Stimulated activated CD4-positive, alpha-beta T cell treated with anti-CD3 and anti-CD28 coated beads, Interleukin-1b, Interleukin-23, amount 100 ng/mL, for 48 hours (primary cell): ENCODE measurements at regions not wholly inside any gene's neighbourhood (a gene's known extent, or its start where the extent isn't known, plus 50 kb on each side); places are given as distances from the start of the nearest gene placed in this dataset.

Source experiments
- DNase-seq: peaks from one replicate; pipeline ENCODE4 v3.0.0-alpha.2; 2020

DNA sequence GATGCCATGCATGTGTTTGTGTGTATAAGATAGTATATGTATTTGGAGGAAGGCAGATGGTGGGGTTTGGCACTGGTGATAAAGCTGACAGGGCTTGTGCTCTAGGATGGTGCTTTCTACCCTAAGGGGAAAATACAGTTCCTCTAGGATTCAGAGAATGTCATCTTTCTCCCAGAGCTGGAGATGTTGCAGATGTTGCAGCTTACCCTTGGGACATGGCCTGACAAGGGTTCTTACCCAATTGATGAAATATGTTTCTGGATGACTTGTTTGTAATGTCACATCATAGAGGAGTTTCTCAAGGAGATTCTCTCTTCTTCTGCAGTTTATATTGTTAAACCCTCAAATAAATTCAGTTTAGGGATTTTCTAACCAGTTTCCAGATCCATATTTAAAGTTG is 52.5 kb upstream of the PITX2 start:
- no peak for DNase-seq

DNA sequence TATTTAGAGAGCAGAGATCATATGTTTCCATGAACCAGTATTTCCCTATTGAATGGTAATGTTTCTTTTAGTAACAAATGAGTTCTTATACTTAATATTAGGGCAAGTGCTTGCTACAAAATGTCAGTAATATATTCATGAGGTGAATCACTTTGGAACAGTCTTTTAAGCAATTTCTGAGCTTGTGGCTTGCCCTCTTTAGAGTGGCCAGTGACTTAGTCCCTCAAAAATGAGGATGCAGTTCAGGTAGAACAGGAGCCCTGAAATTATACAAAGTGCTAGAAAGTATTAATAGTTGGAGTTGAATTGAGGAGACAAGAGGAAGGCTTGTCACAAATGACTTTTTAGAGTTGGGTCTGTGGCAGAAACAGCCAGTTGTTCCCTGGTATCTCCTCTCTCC is 53.4 kb upstream of the PITX2 start:
- no peak for DNase-seq

GRCh38 chr4:110678517-110679227 is 55.8 kb upstream of the PITX2 start:
- DNase-seq: no peak

DNA sequence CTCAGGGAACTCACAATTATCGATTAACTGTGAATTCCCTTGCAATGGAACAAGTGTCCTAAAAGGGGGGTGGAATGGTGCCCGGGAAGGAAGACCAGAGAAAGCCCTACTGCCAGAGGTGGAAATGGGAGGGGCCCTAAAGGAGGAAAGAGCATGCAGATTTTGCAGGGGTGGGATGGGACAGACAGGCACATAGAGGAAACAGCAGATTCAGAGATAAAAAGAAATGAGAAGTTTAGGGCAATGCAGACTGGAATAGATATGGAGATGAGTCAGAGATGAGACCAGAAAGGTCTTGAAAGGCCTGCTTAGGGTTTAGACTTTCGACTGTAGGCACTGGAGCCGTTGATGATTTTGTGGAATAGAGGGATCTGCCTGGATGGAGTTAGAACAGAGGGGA is 57.4 kb upstream of the PITX2 start:
- no peak for DNase-seq

DNA sequence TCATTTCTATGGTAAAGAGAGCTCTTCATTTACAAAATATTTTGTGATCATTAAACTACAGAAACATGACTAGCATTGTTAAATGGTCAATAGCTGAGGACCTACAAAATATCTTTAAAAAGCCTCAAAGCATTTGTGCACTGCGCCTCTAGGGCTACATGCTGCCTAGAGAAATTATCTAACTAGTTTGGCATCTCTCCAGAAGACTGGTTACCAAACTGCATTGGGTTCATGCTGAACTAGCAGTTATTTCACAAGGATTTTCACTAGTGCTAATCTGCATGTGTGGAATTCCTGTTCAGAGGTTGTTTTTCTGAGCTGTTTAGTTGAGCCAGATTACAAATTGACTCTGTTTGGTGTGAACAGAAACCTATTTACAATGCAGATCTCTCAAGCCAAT is 58.5 kb upstream of the PITX2 start:
- DNase-seq: no peak

DNA sequence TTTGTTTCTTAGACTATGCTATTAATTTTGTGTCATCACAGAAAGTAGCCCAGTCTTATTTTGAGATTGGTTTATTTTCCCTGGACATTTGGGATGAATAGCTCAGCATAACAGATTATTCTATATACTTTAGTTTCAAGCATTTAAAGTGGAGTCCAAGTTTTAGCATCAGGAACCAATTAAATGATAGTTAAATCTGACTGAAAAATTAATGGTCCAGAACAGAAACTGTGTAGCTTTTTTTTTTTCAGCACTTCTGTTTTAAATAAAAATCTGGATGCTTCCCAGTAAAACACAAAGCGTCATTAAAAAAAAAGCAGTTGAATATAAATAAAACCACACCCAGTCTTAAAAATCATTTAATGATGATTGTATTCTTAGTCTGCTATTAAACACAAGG is 59.4 kb upstream of the PITX2 start:
- DNase-seq: no peak

DNA sequence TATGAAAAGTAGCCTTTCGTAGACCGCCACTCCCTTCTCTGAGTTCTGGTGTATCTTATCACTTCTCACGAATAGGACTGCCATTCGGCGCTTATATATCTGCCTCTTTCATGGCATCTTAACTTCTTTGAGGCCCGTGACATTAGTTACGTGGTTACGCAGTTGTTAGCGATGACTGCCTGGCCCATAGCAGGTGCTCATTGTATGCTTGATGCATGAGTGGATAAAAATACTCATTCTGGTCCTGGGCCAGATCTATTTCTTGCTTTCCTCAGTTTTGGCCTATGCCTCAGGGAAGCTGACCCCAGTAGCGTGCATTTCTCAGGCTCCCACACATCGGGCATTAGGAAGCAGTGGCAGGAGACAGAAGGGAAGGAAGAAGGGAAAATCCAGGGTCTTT is 60.7 kb upstream of the PITX2 start:
- no peak for DNase-seq

GRCh38 chr4:110702326-110702725 is 79.4 kb upstream of the PITX2 start:
- DNase-seq: no peak

DNA sequence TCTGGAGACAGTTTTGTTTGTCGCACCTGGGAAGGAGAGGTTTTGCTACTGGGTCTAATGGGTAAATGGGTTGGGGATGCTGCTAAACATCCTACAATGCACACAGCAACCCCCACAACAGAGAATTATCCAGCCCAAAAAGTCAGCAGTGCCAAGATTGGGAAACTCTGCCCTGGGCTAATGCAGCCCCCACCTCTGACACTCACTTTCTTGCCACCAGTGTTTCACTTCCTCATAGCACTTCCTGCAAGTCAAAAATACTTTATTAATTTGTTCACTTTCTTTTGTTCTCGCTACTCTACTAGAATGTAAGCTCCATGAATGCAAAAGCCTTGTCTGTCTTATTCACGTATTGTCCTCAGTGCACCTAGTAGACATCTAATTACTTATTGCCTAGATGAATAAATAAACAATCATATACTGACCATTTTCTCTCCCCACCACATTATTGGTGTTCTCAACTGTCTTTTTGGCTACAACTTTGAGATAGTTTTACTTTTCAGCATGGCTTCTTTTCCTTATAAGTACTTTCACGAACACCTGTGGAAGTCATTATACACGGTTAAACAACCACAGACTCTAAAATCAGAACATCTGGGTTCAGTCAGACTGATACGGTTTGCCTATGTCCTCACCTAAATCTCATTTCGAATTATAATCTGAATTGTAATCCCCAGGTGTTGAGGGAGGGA is 82.0 kb upstream of the PITX2 start:
- DNase-seq: no peak

DNA sequence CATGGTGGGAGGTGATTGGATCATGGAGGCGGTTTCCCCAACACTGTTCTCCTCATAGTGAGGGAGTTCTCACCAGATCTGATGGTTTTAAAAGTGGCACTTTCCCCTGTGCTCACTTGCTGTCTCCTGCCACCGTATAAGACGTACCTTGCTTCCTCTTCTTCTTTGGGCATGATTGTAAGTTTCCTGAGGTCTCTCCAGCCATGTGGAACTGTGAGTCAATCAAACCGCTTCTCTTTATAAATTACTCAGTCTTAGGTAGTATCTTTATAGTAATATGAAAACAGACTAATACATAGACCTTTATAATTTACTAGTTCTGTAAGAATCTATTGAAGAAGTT is 82.5 kb upstream of the PITX2 start:
- DNase-seq: no peak

DNA sequence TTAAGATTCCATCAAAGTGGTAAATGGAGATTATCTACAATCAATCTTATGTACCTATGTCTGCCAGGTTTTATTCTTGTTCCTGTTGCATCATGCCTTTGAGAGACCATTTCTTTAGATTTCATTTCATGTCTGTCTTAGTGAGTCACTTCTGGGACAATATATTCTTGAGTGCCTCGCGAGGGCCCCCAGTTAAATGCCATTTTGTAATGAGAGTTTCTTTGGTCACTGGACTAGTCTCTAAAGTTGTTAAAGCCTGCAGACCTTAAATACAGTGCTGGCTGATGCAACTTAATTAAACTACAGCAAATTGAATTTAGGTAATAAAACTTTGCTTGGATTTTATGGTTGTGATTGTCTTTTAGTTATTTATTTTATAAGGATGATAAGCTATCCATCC is 87.2 kb upstream of the PITX2 start:
- DNase-seq: no peak

DNA sequence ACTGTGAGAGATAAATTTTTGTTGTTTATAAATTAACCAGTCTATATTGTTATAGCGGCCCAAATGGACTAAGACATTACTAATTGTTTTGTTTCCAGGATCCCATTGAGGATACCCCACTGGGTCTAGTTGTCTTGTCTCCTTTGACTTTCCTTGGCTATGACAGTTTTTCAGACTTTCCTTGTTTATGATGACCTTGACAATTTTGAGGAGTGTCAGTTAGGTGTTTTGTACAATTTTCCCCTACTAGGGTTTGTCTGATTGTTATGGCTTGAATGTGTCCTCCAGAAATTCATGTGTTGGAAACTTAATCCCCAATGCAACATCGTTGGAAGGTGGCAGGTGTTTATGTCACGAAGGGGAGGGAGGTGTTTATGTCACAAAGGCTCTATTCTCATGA is 89.6 kb upstream of the PITX2 start:
- no peak for DNase-seq

DNA sequence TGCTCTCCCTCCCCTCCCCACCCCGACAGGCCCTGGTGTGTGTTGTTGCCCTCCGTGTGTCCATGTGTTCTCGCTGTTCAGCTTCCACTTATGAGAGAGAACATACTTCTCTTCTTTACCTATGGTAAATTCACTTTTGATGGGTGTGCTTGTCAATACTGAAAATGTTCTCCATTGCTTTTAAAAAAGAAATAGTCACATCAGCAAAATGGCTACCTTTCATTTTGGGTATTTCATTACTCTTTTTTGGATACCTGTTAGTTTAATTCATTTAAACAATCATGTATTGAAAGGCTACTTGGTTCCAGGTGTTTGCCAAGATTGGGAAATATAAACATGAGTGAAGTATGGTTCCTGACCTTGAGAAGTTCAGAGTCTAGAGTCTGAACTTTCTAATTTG is 107.4 kb upstream of the PITX2 start:
- DNase-seq: no peak

DNA sequence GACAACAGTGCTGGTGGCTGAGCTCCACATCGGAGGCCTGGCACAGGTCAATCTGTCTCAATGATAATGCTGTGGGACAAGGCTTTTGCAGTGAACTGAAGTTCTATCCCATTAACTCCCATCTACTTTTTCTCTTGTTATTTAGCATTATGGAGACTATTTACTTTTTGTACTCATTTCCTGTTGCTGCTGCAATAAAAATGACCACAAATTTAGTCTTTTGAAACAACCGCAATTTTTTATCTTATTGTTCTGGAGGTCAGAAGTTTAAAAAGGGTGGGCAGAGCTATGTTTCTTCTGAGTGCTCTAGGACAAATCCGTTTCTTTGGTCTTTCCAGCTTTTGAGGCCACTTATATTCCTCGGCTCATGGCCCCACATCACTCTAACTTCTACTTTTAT is 111.0 kb upstream of the PITX2 start:
- no peak for DNase-seq

- DNase-seq: no peak
Observed at GRCh38 chr4:110735686-110736085, 112.8 kb upstream of the PITX2 start.

DNA sequence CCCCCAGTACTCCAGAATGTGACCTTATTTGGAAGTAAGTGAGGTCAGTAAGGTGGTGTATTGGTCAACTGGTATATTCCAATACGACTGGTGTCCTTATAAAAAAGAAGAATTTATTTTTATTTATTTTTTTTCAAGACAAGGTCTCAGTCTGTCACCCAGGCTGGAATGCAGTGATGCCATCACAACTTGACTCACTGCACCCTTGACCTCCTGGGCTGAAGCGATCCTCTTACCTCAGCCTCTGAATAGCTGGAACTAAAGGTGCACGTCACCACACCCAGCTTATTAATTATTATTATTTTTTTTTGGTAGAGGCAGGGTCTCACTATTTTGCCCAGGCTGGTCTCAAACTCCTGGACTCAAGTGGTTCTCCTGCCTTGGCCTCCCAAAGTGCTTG is 115.1 kb upstream of the PITX2 start:
- DNase-seq: no peak

DNA sequence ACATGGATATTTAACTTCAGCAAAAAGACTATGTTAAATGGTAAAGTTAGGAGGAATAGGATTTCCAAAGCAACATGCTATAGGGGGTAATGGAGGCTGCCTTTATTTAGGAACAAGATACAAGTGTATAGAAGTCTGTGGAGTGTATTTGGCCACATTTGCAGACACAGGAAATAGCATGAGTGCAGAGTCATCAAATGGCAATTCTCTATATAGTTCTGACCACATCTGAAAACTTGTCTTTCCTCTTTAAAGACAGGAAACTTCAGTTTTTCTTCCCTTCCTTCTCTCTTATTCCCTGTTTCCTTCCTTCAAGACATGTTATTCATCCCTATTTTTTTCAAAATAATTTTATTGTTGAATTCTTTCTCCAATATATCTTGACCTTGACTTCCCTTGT is 119.3 kb upstream of the PITX2 start:
- no peak for DNase-seq

DNA sequence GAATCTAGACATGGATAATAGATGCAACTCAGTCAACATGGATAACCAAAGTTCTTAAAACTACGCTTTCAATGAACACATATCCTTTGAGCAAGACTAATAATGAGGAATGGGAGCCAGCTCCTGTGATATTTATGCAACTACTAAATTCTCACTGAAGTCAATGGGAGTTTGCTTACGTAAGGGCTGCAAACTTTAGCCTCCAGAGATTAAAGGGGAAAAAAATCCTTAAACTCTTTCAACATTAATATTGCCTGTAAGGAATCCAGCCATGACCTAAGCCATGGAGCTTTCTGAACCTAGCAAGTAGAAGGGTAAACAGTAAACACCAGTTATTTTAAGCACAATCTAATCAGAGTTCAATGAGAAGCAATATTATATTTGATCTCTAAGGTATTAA is 125.2 kb upstream of the PITX2 start:
- DNase-seq: no peak

DNA sequence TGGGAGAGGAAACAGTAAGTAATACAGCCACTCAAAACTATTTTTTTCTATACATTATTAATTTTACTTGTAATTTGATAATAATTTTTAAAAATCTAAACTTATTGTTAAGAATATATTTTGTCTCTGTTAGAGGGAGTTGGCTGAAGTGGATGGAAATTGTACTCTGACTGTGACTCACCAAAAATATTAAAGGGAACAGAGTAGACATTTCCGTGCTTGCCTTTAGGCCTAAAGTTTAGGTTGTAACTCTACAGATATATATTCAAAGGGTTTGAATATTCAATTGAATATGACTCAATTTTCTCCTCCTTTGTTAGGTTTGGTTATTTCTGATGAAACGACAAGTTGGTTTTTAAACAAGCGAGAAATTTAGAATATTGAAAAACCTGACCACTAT is 128.3 kb upstream of the PITX2 start:
- no peak for DNase-seq

DNA sequence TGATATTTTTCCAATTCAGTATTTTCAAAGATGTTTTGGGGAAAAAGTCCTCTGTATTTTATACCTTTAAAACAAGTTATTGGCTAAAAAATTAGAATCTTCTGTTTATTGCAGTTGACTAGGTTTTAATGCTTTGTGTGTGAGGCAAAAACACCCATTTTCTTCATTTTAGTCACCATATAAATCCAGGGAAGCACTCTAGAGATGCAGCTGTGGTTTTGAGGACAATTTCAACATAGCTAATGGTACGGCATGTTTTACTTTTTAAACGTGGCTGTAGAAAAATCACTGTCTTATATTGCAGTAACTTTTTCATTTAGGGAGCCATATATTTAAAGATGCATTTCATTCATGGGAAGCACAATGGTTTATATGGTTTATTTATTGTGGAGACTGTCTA is 129.1 kb upstream of the PITX2 start:
- no peak for DNase-seq

GRCh38 chr4:110753466-110753865 is 130.6 kb upstream of the PITX2 start:
- DNase-seq: no peak

- no peak for DNase-seq
Observed at GRCh38 chr4:110754716-110755115, 131.8 kb upstream of the PITX2 start.

GRCh38 chr4:110769578-110769977 is 146.7 kb upstream of the PITX2 start:
- DNase-seq: no peak

DNA sequence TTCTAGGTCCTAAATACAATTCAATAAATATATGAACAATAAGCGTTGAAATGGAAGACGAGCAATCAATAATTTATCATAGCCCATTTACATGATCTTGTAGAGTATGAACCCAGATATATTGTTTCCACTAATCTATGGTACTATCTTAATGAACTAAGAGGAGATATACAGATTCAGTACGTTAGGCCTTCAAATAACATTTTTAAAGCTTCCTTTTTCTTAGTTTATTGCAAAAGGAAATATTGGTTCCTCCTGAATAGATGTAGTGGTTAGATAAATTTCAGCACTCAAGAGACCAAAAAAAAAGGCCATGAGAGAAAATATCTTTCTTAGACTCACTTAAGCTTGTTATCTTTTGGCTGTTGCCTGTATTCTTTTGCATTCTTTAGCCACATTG is 147.5 kb upstream of the PITX2 start:
- no peak for DNase-seq

- no peak for DNase-seq
Observed at GRCh38 chr4:110778521-110778920, 155.6 kb upstream of the PITX2 start.
